Activated T-helper 1 cell treated with anti-CD3 and anti-CD28 coated beads, Interleukin-12 subunit alpha, Interleukin-12 subunit beta, Interleukin-2, Interleukin-4 antibody, amounts not matched to agents 30 ng/mL and 10 ng/mL and 1 ng/mL, durations not matched to agents 14 hours and 24 hours and 36 hours (primary cell): ENCODE measurements at regions not wholly inside any gene's neighbourhood (a gene's known extent, or its start where the extent isn't known, plus 50 kb on each side); places are given as distances from the start of the nearest gene placed in this dataset.
"Not testable (repeated sequence)": the region's sequence is repeated elsewhere in the genome, so short reads cannot be mapped to it uniquely, and the experiment has no call there.

Source experiments
- DNase-seq: peaks from one replicate; pipeline ENCODE4 v3.0.0; 2021; ENCODE audit warnings: low spot score
- H3K27ac Mint-ChIP-seq: one replicate; pipeline ENCODE4 v1.8.0; 2021; ENCODE audit warnings: mild to moderate bottlenecking, mixed read lengths
- H3K27me3 Mint-ChIP-seq: one replicate; pipeline ENCODE4 v1.8.0; 2022; ENCODE audit warnings: mild to moderate bottlenecking, moderate library complexity, mixed read lengths; ENCODE audit not compliant: insufficient read depth
- H3K36me3 Mint-ChIP-seq: one replicate; pipeline ENCODE4 v1.8.0; 2021; ENCODE audit warnings: low read depth, mixed read lengths
- H3K4me1 Mint-ChIP-seq: one replicate; pipeline ENCODE4 v1.8.0; 2021; ENCODE audit warnings: low read depth, mixed read lengths
- H3K4me3 Mint-ChIP-seq: one replicate; pipeline ENCODE4 v1.8.0; 2021; ENCODE audit warnings: mild to moderate bottlenecking, moderate library complexity, mixed read lengths
- H3K9me3 Mint-ChIP-seq: one replicate; pipeline ENCODE4 v1.8.0; 2021; ENCODE audit warnings: mixed read lengths
- intact Hi-C: fragments of 100-400 bp; cut with micrococcal nuclease; formaldehyde crosslinking; loops from one replicate; pipeline ENCODE4 v1.15.1; 2024

DNA sequence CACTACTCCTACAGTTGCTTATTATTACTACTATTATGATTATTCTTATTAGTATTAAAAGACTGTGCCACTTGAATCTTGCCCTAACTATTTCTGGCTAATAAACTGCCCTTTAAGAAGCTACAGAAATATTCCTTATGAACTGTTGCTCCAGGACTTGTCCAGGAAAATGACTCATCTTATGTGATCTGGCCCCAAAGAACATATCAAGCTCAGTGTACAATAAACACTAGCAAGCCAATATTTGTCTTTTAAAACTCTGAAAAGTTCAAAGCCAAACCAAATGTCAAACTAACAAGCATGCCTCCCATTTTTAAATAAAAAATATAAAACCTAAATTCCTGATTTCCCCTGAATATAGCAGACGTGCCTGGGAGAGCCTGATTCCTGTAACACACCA, 88.7 kb upstream of the SIM2 start:
- H3K4me3 Mint-ChIP-seq: no peak overlapping the region
- intact Hi-C loops: no loop called here
- no peak for DNase-seq
- H3K9me3 Mint-ChIP-seq: no peaks in the 10 kb centered on the region
- H3K27ac Mint-ChIP-seq: no peak overlapping the region
- H3K27me3 Mint-ChIP-seq: peaks cover 2% of the 10 kb centered on the region
- no peaks in the 10 kb centered on the region for H3K36me3 Mint-ChIP-seq
- no peaks in the 10 kb centered on the region for H3K4me1 Mint-ChIP-seq

DNA sequence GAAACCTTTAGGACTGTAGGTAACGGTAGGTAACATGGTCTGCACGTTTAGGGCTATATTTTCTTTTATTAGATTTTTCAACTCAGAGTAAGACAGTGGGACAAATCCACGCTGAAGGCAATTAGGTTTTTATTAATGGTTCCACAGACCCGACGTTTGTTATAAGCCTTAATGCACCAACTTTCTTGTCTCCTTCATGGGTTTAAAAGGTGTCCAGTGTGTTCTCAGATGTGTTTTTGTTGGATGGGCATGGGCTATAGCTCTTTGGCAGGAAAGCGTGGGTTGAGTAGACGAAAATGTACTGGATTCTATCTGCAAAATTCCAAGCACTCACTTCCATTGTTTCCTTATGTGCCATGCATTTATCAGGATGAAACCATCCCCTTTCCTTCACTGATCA, 88.0 kb upstream of the SIM2 start:
- Mint-ChIP-seq H3K27me3 (peaks cover 2% of the 10 kb centered on the region), H3K4me1 (no peaks in the 10 kb centered on the region), H3K9me3 (no peaks in the 10 kb centered on the region), H3K4me3 (no peak overlapping the region), H3K36me3 (no peaks in the 10 kb centered on the region), H3K27ac (no peak overlapping the region)
- no peak for DNase-seq
- intact Hi-C loops: no loop called here

DNA sequence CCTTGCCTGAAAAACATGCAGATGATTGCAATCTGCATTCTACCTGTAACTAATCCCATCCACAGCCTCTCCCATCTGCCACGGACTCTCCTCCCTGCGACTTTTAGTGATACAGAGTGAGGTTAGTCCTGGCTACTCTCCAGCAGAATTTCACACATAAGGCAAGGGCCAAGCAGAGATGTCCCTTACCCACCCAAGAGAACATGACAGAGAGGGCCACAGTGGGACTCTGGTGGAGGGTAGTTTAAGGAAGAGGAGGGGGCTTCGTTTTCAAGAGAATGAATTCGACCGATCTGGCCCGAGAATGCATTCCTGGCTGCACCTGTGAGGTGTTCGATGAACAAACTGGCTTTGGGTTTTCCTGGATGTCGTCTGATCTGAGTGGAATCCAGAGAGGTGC, 87.5 kb upstream of the SIM2 start:
- H3K4me3 Mint-ChIP-seq: no peak overlapping the region
- no peaks in the 10 kb centered on the region for H3K36me3 Mint-ChIP-seq
- intact Hi-C loops: no loop called here
- H3K27ac Mint-ChIP-seq: no peak overlapping the region
- peaks cover 2% of the 10 kb centered on the region for H3K27me3 Mint-ChIP-seq
- DNase-seq: no peak
- H3K9me3 Mint-ChIP-seq: no peaks in the 10 kb centered on the region
- no peaks in the 10 kb centered on the region for H3K4me1 Mint-ChIP-seq

DNA sequence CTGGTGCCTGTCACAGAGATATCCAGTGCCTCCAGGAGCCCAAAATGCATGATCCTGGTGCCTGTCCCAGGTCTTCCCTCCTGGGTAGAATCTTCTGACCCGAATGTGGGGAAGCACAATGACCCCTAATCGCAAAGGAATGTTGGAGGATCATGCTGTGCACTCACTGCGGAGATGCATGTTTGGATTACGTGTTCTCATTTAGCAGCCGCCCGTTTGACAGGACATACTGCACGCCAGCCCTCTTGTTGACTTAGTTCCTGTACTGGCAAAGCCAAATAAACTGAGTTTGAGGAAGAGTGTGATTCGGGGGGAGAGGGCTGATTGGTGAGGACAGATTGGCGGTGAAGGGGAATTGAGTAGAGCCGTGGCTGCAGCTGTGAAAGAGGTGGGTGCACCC, 85.9 kb upstream of the SIM2 start:
- DNase-seq: no peak
- Mint-ChIP-seq H3K27ac (no peak overlapping the region), H3K27me3 (peaks cover 2% of the 10 kb centered on the region), H3K36me3 (no peaks in the 10 kb centered on the region), H3K4me1 (no peaks in the 10 kb centered on the region), H3K9me3 (peaks cover 3% of the 10 kb centered on the region), H3K4me3 (no peak overlapping the region)
- intact Hi-C loops: no loop called here

DNA sequence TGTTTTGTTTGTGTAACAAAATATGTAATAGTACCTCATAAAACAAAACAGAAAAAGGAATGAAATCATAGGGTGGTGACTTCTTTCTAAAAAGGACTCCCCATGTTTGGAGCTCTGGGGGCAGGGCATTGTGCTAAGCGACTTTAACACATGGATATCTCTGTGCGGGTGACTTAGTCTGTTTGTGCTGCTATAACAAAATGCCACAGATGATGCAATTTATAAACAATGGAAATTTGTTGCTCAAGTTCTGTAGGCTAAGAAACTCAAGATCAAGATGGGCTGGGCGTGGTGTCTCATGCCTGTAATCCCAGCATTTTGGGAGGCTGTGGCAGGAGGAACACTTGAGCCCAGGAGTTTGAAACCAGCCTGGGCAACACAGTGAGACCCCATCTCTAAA, 85.4 kb upstream of the SIM2 start:
- Mint-ChIP-seq H3K4me1 (no peaks in the 10 kb centered on the region), H3K9me3 (peaks cover 3% of the 10 kb centered on the region), H3K27me3 (peaks cover 3% of the 10 kb centered on the region), H3K36me3 (no peaks in the 10 kb centered on the region), H3K27ac (no peak overlapping the region), H3K4me3 (no peak overlapping the region)
- intact Hi-C loops: no loop called here
- no peak for DNase-seq

DNA sequence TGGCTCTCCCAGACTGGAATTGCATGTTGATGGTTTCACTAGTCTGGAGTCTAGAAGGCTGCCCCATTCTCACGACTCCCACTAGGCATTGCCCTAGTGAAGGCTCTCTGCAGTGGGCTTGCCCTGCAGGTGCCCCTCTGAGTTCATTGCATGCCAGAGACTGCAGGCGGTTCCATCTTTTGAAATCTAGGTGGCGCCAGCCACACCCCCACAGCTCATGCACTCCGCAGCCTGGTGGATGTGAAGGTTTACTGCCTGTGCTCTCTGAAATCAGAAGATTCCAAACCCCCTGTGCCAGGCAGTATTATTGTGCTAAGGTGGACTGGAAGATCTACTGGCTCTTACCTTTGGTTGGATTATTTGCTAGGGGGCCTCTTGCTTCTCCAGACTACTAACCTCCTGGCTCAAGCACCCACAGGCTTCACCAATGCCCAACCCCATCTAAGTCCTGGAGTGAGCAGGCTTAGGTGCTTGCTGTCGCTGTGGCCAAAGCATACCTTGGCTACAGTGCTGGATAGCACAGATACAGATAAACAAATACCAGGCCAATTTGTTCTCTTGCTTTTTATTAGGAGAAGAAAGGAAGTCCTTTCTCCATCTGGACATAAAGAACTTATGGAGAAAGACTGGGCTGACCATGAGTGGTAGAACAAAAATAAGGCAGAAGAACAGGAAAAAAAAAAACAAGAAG, 83.5 kb upstream of the SIM2 start:
- Mint-ChIP-seq H3K4me3 (no peak overlapping the region), H3K27me3 (peaks cover 2% of the 10 kb centered on the region), H3K4me1 (no peaks in the 10 kb centered on the region), H3K36me3 (no peaks in the 10 kb centered on the region), H3K9me3 (peaks cover 8% of the 10 kb centered on the region), H3K27ac (no peak overlapping the region)
- DNase-seq: no peak
- intact Hi-C loops: no loop called here

DNA sequence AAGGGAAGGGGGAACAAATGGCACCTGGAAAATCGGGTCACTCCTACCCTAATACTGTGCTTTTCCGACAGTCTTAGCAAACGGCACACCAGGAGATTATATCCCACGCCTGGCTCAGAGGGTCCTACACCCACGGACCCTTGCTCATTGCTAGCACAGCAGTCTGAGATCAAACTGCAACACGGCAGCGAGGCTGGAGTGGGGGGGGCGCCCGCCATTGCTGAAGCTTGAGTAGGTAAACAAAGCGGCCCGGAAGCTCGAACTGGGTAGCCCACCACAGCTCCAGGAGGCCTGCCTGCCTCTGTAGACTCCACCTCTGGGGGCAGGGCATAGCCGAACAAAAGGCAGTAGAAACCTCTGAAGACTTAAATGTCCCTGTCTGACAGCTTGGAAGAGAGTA, 82.1 kb upstream of the SIM2 start:
- H3K4me1 Mint-ChIP-seq, intact Hi-C loops, H3K36me3 Mint-ChIP-seq, H3K4me3 Mint-ChIP-seq, H3K27me3 Mint-ChIP-seq, H3K9me3 Mint-ChIP-seq, H3K27ac Mint-ChIP-seq, DNase-seq: not testable (repeated sequence)

DNA sequence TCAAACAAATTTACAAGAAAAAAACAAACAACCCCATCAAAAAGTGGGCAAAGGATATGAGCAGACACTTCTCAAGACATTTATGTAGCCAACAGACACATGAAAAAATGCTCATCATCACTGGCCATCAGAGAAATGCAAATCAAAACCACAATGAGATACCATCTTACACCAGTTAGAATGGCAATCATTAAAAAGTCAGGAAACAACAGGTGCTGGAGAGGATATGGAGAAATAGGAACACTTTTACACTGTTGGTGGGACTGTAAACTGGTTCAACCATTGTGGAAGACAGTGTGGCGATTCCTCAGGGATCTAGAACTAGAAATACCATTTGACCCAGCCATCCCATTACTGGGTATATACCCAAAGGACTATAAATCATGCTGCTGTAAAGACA, 77.1 kb upstream of the SIM2 start:
- DNase-seq, H3K4me3 Mint-ChIP-seq, H3K4me1 Mint-ChIP-seq, H3K27ac Mint-ChIP-seq, H3K27me3 Mint-ChIP-seq, H3K36me3 Mint-ChIP-seq, intact Hi-C loops, H3K9me3 Mint-ChIP-seq: not testable (repeated sequence)

DNA sequence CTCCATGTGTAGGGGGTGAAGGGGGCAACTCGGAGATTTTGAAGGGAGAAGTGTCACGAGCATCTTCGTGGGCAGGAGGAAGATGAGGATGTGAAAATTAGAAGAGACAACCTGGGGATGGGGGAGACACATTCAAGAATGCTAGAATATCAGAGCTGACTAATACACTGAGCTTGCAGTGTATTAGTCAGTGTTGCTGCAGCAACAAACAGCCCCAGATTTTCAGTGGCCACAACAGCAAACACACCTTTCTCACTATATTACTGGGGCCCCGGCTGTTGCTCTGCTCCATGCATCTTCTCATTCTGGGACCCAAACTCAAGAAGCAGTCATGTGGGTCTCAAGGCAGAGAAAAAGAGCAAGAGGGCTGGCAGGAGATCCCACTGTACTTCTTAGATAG, 74.8 kb upstream of the SIM2 start:
- H3K9me3 Mint-ChIP-seq: peaks cover 5% of the 10 kb centered on the region
- H3K36me3 Mint-ChIP-seq: no peaks in the 10 kb centered on the region

DNA sequence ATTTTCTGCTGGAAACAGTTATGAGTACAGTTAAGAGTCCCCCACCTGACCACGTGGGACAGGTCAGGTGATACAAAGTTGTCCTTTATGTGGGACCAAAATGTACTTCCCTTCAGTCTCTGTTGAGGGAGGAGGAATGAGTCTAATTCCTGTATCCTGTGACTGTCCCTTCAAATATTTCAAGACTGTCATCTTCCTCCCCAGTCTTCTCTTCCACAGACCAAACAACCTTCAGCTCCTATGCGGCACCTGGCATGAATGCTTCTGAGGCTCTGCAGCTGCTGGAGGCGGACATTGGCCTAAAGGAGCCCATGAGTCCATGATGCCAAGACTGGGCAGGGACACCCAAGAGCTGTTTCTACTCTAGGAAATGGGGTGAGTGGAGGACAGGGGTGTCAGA, 72.1 kb upstream of the SIM2 start:
- H3K9me3 Mint-ChIP-seq: no peaks in the 10 kb centered on the region
- H3K36me3 Mint-ChIP-seq: no peaks in the 10 kb centered on the region
- no peak overlapping the region for H3K4me3 Mint-ChIP-seq
- H3K4me1 Mint-ChIP-seq: no peaks in the 10 kb centered on the region
- intact Hi-C loops: no loop called here
- peaks cover 3% of the 10 kb centered on the region for H3K27me3 Mint-ChIP-seq
- H3K27ac Mint-ChIP-seq: no peak overlapping the region
- DNase-seq: no peak

More for the DNA sequence above, 74.8 kb upstream of the SIM2 start:
- DNase-seq: no peak
- intact Hi-C loops: no loop called here
- no peak overlapping the region for H3K27ac Mint-ChIP-seq
- no peak overlapping the region for H3K4me3 Mint-ChIP-seq
- peaks cover under 1% of the 10 kb centered on the region for H3K27me3 Mint-ChIP-seq
- no peaks in the 10 kb centered on the region for H3K4me1 Mint-ChIP-seq

DNA sequence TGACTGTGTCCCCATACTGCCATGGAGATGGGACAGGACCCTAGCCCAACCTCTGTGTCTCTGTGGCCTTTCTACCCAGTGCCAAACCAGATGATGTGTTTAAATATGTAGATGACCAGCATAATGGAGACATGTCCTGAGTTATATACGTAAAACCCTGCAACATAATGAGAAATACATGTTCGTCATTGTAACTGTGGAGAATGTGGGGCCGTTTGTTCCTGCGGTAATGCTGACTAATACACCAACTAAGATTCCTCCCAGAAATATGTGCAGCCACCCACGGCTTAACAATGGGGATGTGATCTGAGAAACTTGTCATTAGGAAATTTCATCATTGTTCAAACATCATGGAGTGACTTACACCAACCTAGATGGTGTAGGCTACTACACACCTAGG, 71.7 kb upstream of the SIM2 start:
- no peaks in the 10 kb centered on the region for H3K4me1 Mint-ChIP-seq
- H3K27ac Mint-ChIP-seq: no peak overlapping the region
- no peaks in the 10 kb centered on the region for H3K9me3 Mint-ChIP-seq
- DNase-seq: no peak
- no peak overlapping the region for H3K4me3 Mint-ChIP-seq
- intact Hi-C loops: no loop called here
- H3K36me3 Mint-ChIP-seq: no peaks in the 10 kb centered on the region
- peaks cover 3% of the 10 kb centered on the region for H3K27me3 Mint-ChIP-seq

DNA sequence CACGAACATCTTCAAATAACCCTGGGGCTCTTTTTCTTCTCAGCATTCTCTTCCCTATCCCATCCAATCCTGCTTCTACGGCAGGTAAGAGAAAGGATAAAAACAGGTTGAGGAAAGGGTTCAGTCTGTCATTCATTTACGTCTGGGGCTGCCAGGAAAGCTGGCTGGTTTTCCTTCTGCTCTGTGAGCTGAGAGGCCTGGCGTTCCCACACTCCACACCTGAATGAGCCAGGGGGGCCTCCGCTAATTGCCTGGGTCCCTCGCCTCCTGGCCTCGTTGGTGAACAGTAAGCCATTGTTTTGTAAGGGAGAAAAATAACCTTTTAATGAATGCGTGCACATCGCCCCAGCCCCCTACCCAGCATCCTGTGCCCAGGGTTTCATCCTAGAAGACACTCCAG, 70.8 kb upstream of the SIM2 start:
- peaks cover 3% of the 10 kb centered on the region for H3K27me3 Mint-ChIP-seq
- no peaks in the 10 kb centered on the region for H3K36me3 Mint-ChIP-seq
- intact Hi-C loops: no loop called here
- H3K4me3 Mint-ChIP-seq: no peak overlapping the region
- no peak overlapping the region for H3K27ac Mint-ChIP-seq
- H3K4me1 Mint-ChIP-seq: no peaks in the 10 kb centered on the region
- no peaks in the 10 kb centered on the region for H3K9me3 Mint-ChIP-seq
- DNase-seq: no peak

DNA sequence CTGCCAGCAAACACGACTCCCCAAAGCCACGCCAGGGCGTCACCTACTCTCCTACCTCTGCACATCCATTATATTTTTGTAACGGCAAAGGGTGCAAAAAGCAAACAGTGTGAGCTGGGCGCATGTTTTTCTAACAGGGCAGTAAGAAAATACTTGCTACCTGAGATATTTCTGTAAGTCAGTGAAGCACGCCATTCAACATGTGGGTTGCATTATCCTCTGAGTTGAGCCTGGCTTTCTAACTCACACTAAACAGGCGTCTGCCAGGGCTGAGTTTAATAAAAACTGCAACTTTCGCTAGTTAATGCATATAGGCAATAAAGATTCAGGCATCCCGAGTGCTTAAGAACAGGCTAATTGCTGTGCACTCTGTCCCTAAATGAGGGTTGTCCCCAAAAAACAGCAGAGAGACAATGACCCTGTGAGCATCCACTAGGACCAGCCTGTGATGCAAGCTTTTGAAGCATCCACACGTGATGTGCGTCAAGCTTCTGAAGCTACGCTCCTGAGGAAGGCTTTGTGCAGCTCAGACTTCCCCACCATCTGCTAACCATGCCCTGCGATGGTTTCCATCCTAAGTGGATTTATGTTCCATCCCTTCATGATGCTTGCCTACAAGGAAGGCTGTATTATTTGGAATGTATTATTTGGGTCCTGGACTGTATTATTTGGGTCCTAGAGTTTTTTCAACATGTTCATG, 70.0 kb upstream of the SIM2 start:
- Mint-ChIP-seq H3K27ac (no peak overlapping the region), H3K27me3 (peaks cover 3% of the 10 kb centered on the region), H3K9me3 (no peaks in the 10 kb centered on the region), H3K4me1 (no peaks in the 10 kb centered on the region), H3K36me3 (no peaks in the 10 kb centered on the region), H3K4me3 (no peak overlapping the region)
- no peak for DNase-seq
- intact Hi-C loops: no loop called here
